HCT116 (cell line): ENCODE measurements at regions not wholly inside any gene's neighbourhood (a gene's known extent, or its start where the extent isn't known, plus 50 kb on each side); places are given as distances from the start of the nearest gene placed in this dataset.

Experiments
- EZH2 ChIP-seq: fragments of 200-600 bp; sonication (generic); IDR thresholded peaks from 2 replicates; pipeline ENCODE4 v1.6.1; 2017; ENCODE audit warnings: antibody characterized with exemption, mixed run types
- POLR2AphosphoS5 ChIP-seq: IDR thresholded peaks from 2 replicates; pipeline ENCODE4 v1.6.1; 2011; ENCODE audit warnings: mild to moderate bottlenecking, low read depth, low read length, moderate library complexity
- TF ChIP-seq, protein P1 (sequence below), 3 experiments: fragments of 200-600 bp in 1 of 3; sonication (generic) in 1 of 3; IDR thresholded peaks in 2 of 3; conservative IDR thresholded peaks in 1 of 3; 2 replicates each; pipeline ENCODE4 v1.5.1; 2012 to 2017; ENCODE audit warnings: low read depth in 2 of 3, low read length in 2 of 3, antibody characterized with exemption in 1 of 3, borderline replicate concordance in 1 of 3, control low read depth in 1 of 3, mild to moderate bottlenecking in 1 of 3, mixed read lengths in 1 of 3, mixed run types in 1 of 3, moderate library complexity in 1 of 3; ENCODE audit not compliant: insufficient read depth in 1 of 3

GRCh38 chrX:15087747-15088146 lies 182.1 kb downstream of the ASB9 start:
- TF ChIP-seq POLR2AphosphoS5 (no peak), EZH2 (no peak)
- TF ChIP-seq, protein P1, sequence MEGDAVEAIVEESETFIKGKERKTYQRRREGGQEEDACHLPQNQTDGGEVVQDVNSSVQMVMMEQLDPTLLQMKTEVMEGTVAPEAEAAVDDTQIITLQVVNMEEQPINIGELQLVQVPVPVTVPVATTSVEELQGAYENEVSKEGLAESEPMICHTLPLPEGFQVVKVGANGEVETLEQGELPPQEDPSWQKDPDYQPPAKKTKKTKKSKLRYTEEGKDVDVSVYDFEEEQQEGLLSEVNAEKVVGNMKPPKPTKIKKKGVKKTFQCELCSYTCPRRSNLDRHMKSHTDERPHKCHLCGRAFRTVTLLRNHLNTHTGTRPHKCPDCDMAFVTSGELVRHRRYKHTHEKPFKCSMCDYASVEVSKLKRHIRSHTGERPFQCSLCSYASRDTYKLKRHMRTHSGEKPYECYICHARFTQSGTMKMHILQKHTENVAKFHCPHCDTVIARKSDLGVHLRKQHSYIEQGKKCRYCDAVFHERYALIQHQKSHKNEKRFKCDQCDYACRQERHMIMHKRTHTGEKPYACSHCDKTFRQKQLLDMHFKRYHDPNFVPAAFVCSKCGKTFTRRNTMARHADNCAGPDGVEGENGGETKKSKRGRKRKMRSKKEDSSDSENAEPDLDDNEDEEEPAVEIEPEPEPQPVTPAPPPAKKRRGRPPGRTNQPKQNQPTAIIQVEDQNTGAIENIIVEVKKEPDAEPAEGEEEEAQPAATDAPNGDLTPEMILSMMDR (IDR thresholded peaks at IDR 0.05 in 2 of 3, conservative IDR thresholded peaks at IDR 0.05 in 1 of 3; ENCODE audit: borderline replicate concordance in 1 of 3, insufficient read depth in 1 of 3, low read depth in 2 of 3, low read length in 2 of 3), result no peak
